ENCODE measurements at regions not wholly inside any gene's neighbourhood (a gene's known extent, or its start where the extent isn't known, plus 50 kb on each side); places are given as distances from the start of the nearest gene placed in this dataset.
"Not testable (repeated sequence)": the region's sequence is repeated elsewhere in the genome, so short reads cannot be mapped to it uniquely, and the experiment has no call there.

DNA sequence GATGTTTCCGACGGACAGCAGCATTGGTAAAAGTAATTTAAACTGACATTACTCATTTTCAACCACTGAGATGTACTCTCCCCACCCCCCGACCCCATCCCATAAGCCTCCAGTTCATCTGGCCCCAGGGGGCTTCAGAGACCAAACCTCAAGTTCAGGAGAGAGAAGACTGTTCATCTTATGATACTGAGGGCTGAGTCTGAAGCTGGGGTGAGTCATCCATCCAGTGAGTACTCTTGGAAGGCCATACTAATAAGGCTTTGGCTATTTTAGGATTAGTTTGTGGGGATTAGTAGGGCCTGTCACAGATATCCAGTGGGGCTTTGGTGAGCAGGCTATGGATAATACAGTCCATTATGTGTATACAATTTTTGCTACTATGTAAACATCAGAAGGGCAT, 125.3 kb upstream of the APCDD1 start:
- no peak for DNase-seq (ENCODE audit: extremely low read depth, low read depth, low spot score)

DNA sequence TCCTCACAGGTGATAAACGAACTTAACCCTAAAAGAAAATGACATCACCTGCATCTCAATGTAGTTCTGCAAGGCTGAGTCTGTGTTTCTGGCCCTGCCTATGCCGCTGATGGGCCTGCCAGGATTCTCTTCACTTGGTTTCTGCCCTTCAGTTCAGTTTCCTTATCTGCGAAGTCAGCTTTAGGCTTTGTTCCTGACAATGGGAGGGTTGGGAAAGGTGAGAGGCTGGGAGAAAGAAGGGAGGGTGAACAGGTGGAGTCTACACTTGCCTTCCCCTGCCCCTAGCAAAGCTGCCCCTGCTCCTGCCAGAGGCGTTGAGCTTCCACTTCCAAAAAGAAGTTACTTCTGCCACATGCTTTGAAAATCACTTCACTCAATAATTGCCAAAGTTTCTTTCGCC, 124.0 kb upstream of the APCDD1 start:
- DNase-seq (ENCODE audit: extremely low read depth, low read depth, low spot score): no peak

DNA sequence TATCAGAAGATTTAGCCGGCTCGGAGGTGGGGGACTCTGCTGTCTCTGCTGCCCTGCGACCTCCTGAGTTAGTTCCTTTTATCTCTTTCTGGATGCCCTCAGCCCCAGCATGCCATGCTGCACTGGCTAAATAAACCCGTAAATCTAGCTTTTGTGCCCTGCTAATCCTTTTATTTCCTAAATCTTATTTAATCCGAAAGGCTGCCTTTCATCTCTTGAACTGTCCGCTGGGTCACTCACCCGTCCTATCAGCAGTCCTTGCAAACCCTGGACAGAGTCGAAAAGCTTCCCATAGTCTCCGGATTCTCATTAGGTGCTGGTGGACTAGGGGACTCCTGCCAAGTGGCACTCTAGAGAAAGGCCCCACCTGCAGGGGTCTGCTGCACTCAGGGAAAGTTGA, 122.0 kb upstream of the APCDD1 start:
- DNase-seq (ENCODE audit: extremely low read depth, low read depth, low spot score): no peak

- no peak for DNase-seq (ENCODE audit: extremely low read depth, low read depth, low spot score)
Observed at GRCh38 chr18:10336749-10337350, 117.6 kb upstream of the APCDD1 start.

DNA sequence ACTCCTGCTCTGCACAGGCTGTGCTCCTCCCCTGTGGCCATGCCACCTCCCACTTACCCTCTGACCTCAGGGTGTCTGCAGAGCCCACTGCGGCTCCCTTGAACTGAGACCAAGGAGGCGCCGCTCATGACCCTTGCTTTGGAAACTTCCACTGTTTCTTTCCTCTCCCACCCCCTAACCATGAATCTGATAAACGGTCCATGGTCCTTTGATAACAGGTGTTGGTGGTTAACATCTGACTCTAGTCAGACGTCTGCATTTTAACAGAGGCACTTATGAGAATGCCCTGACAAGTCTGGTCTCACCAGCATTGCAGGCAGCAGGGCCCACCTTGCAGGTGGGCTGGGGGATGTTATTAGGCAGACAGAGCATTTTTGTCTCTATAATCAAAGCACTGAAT, 113.6 kb upstream of the APCDD1 start:
- no peak for DNase-seq (ENCODE audit: extremely low read depth, low read depth, low spot score)

- DNase-seq (ENCODE audit: extremely low read depth, low read depth, low spot score): no peak
Observed at GRCh38 chr18:10343778-10344177, 110.7 kb upstream of the APCDD1 start.

DNA sequence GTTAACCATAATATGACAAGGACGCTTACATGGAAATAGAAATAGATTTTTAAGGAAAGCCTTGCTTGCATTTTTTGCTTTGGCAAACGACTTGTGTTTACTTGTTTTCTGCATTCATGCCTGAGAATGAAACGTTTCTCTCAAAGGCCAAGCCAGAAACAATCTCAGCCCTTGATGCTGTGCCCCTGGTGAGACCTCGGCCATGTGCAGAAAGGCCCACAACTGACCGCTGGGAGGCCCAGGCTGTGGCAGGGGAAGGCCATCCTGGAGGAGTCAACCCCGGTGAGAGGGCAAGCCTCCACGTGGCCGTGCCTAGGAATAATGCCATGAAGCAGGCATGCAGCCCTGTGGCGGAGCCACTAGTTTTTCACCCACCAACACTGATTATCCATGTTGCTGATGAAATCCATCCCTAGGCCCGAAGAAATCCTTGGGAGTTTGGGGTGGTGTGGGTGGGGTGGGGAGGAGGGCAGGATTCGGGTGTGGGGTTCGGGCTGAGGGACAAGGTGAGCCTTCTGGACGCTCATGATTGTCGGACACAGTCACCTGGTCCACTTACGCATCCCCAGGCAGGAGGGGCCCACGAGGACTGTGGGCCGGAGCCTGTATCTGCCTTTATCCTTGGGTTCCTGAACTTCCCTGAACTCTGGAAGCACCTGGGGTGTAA, 107.6 kb upstream of the APCDD1 start:
- DNase-seq (ENCODE audit: extremely low read depth, low read depth, low spot score): no peak

GRCh38 chr18:10349561-10349960, 104.9 kb upstream of the APCDD1 start:
- no peak for DNase-seq (ENCODE audit: extremely low read depth, low read depth, low spot score)

- DNase-seq (ENCODE audit: extremely low read depth, low read depth, low spot score): no peak
Observed at GRCh38 chr18:10350661-10351060, 103.8 kb upstream of the APCDD1 start.

DNA sequence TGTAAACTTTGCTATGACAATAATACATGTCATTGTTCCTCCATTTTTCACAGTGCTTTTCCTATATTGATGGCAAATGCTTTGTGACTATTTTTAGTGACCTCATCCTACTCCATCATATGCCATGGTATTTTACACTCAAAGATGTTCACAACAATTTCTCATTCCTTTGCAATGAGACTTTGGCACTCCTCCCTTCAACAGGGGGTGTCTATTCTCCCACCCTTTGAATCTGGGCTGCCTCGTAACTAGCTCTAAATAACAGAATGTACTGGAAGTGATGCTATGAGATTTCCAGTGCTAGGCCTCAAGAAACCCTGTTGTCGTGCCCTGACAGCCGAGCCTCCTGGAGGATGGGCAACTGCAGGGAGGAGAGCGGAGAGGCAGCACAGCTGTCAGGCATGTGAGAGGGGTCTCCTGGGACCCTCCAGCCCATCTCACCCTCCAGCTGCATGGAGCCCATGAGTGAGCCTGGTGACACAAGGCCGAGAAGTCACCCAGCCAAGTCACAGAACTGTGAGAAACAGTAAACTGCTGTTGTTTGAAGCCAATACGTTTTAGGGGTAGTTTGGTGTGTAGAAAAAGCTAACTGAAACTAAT, 103.1 kb upstream of the APCDD1 start:
- DNase-seq (ENCODE audit: extremely low read depth, low read depth, low spot score): no peak

DNA sequence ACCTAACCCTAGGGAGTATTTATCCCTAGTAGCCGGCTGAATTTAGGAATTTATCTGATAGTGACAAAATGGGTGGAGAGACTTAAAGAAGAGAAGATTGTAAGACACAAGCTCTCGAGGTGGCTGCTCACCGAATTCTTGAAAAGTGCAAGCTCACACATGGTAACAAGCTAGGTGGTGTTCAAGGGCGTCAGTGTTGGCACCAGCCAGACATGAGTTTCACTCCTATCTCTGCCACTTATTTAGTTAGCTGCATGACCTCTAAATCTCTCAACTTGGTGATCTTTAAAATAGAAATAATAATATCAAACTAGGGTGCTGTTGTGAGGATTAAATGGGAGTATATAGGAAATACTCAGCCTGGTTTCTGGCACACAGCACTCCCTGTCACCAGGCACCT, 102.6 kb upstream of the APCDD1 start:
- no peak for DNase-seq (ENCODE audit: extremely low read depth, low read depth, low spot score)

DNA sequence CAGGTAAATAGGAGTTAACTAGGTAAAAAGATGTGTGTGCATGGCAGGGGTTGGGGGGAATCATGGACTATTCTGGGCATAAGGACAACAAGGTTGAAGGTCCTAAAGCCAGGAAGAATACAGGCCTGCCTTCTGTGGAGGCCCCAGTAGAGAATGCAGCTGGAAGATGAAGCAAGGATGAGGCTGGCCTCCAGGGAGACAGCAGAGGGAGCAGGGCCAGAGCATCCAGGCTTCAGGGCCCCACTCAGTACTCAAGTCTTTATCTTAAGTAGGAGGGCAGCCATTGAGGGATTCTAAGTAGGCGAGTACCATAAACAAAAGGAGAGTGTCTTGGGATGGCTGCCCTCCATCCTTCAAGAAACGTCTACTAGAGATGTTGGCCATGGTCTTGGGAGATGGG, 101.8 kb upstream of the APCDD1 start:
- no peak for DNase-seq (ENCODE audit: extremely low read depth, low read depth, low spot score)

DNA sequence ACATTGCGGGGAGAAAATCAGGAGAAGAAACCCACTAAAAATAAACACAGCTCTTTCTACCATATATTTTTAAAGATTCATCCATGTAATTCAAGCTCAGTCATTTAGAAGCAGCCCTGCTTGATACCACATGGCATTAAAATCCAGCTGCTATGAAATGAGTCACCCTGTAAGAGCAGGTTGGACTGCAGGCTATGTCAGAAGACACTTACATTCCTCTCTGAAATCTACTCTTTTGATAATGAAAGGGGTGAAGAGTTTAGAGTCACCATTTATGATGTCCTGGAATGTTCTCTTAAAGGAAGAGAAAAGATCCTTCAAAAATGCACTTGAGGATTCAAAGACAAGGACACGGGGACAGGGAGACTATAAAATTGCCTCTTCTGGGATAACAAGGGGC, 100.6 kb upstream of the APCDD1 start:
- DNase-seq (ENCODE audit: extremely low read depth, low read depth, low spot score): no peak

DNA sequence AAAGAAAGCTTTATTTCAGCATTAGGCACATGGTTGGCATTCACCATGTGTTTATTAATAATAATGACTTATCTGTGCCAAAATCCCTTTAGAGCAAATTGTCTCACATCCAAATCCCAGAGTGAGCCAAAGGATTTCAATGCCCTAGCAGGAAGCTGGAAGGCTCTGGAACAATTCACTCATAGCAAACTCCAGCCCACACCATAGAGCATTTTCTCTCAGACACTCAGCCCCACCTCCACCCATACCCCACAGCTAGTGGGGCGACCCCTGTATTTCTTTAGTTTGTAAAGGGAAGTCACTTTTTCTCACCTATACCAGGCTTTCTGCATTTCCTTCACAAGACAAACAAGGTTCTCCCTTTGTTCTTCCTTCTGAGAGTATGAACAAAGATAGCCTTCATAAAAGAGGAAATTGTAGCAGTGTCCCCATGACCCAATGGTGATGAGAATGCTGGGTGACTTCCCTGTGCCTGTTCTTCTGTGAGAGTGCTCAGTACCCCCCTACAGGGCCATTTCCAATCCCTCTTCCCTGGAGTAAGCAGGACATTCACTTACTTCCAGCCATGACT, 100.1 kb upstream of the APCDD1 start:
- no peak for DNase-seq (ENCODE audit: extremely low read depth, low read depth, low spot score)

GRCh38 chr18:10354890-10355289, 99.5 kb upstream of the APCDD1 start:
- no peak for DNase-seq (ENCODE audit: extremely low read depth, low read depth, low spot score)

DNA sequence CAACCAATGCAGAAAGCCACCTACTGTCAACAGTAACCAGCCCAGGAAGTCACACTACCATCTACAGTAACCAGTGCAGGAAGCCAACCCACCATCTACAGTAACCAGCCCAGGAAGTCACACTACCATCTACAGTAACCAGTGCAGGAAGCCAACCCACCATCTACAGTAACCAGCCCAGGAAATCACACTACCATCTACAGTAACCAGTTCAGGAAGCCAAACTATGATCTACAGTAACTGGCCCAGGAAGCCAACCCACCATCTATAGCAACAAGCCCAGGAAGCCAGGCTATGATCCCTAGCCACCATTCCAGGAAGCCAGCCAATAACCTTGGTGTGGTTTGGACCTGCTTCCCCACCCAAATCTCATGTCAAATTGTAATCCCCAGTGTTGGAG, 97.4 kb upstream of the APCDD1 start:
- DNase-seq (ENCODE audit: extremely low read depth, low read depth, low spot score): not testable (repeated sequence)

DNA sequence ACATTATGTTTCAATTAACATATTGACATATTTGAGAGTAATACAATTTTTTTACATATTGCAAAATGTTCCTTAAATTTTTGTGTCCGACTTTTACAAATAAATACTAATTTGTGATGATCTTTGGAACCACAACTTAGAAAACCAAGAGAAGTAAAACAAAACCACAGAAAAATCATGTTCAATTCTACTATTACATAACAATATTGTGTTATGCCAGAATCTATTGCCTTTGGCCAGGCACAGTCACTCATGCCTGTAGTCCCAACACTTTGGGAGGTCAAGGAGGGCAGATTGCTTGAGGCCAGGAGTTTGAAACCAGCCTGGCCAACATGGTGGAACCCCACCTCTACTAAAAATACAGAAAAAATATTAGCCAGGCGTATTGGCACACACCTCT, 92.8 kb upstream of the APCDD1 start:
- DNase-seq (ENCODE audit: extremely low read depth, low read depth, low spot score): no peak

DNA sequence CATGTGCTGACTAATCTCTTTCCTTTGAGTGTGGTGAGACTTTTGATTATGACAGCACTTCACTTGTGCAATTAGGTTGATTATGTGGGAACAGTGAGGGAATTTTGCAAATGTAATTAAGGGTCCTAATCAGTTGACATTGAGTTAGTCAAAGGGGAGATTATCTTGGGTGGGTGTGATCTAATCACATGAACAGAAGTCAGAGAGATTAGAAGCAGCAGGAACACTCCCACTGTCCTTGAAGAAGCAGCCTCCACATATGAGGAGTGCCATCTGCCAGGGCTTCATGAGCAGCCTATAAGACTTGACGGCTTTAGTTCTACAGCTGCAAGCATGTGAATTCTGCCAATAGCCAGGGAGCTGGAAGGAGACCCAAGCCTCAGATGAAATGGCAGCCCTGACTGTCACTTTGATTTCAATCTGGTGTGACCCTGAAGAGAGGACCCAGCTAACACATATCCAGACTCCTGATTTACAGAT, 89.4 kb upstream of the APCDD1 start:
- no peak for DNase-seq (ENCODE audit: extremely low read depth, low read depth, low spot score)

- DNase-seq (ENCODE audit: extremely low read depth, low read depth, low spot score): no peak
Observed at GRCh38 chr18:10365901-10366300, 88.5 kb upstream of the APCDD1 start.

- no peak for DNase-seq (ENCODE audit: extremely low read depth, low read depth, low spot score)
Observed at GRCh38 chr18:10367836-10368235, 86.6 kb upstream of the APCDD1 start.

GRCh38 chr18:10368456-10369453, 85.7 kb upstream of the APCDD1 start:
- DNase-seq (ENCODE audit: extremely low read depth, low read depth, low spot score): no peak
